Keratinocyte (primary cell): ENCODE measurements at regions not wholly inside any gene's neighbourhood (a gene's known extent, or its start where the extent isn't known, plus 50 kb on each side); places are given as distances from the start of the nearest gene placed in this dataset.

Experiments used
- DNase-seq: peaks from one replicate; pipeline ENCODE4 v3.0.0-alpha.2; 2011; ENCODE audit warnings: low read depth, missing footprints, low spot score
- FAIRE-seq: peaks from 2 replicates; lab custom pipeline; 2011; peaks lifted over from hg19 to GRCh38; lab: Jason Lieb, UNC
- H2AFZ ChIP-seq: 2 replicates; pipeline ENCODE4 v1.6.0; 2012; ENCODE audit warnings: low read length, control low read depth, inconsistent platforms; ENCODE audit not compliant: control insufficient read depth
- H3K27ac ChIP-seq: 2 replicates; pipeline ENCODE4 v1.5.1; 2011; ENCODE audit warnings: low read length; ENCODE audit not compliant: control insufficient read depth, insufficient read depth
- H3K27me3 ChIP-seq: 3 replicates; pipeline ENCODE4 v1.6.0; 2011; ENCODE audit warnings: low read length; ENCODE audit not compliant: control insufficient read depth, insufficient read depth; ENCODE audit errors: extremely low read depth
- H3K36me3 ChIP-seq, 2 experiments: 2 replicates in 1 of 2; 3 replicates in 1 of 2; pipeline ENCODE4 v1.5.1; 2011; ENCODE audit warnings: low read length in 2 of 2, mild to moderate bottlenecking in 1 of 2; ENCODE audit not compliant: control insufficient read depth in 2 of 2, insufficient read depth in 2 of 2; ENCODE audit errors: extremely low read depth in 1 of 2
- H3K4me1 ChIP-seq: 3 replicates; pipeline ENCODE4 v1.5.1; 2011; ENCODE audit warnings: low read length; ENCODE audit not compliant: control insufficient read depth, insufficient read depth; ENCODE audit errors: extremely low read depth
- H3K4me2 ChIP-seq: 3 replicates; pipeline ENCODE4 v1.6.0; 2011; ENCODE audit warnings: low read depth, low read length; ENCODE audit not compliant: control insufficient read depth, insufficient read depth; ENCODE audit errors: extremely low read depth
- H3K4me3 ChIP-seq, 3 experiments: fragments of 200-600 bp in 1 of 3; sonication (generic) in 1 of 3; 2 replicates in 2 of 3; 3 replicates in 1 of 3; pipeline ENCODE4 v1.5.1; 2011 to 2016; ENCODE audit warnings: low read length in 3 of 3, mild to moderate bottlenecking in 3 of 3, control low read depth in 2 of 3, inconsistent platforms in 1 of 3, low read depth in 1 of 3, mixed read lengths in 1 of 3, mixed run types in 1 of 3, moderate library complexity in 1 of 3; ENCODE audit not compliant: control insufficient read depth in 2 of 3, insufficient read depth in 2 of 3; ENCODE audit errors: extremely low read depth in 1 of 3
- H3K79me2 ChIP-seq: 2 replicates; pipeline ENCODE4 v1.6.0; 2012; ENCODE audit warnings: low read length; ENCODE audit not compliant: control insufficient read depth, insufficient read depth
- H3K9ac ChIP-seq: 3 replicates; pipeline ENCODE4 v1.6.0; 2011; ENCODE audit warnings: low read length; ENCODE audit not compliant: control insufficient read depth, insufficient read depth; ENCODE audit errors: extremely low read depth
- H3K9me1 ChIP-seq: 3 replicates; pipeline ENCODE4 v1.6.0; 2011; ENCODE audit warnings: low read length; ENCODE audit not compliant: control insufficient read depth, insufficient read depth; ENCODE audit errors: extremely low read depth
- H3K9me3 ChIP-seq: 2 replicates; pipeline ENCODE4 v1.5.1; 2012; ENCODE audit warnings: low read depth, low read length; ENCODE audit not compliant: control insufficient read depth
- H4K20me1 ChIP-seq: 3 replicates; pipeline ENCODE4 v1.6.0; 2011; ENCODE audit warnings: low read length; ENCODE audit not compliant: control insufficient read depth, insufficient read depth; ENCODE audit errors: extremely low read depth
- EZH2 ChIP-seq: IDR thresholded peaks from one replicate; pipeline ENCODE4 v1.6.1; 2012; ENCODE audit warnings: inconsistent platforms, mild to moderate bottlenecking, low read length, moderate library complexity
- dilution Hi-C: fragments of 300-500 bp; cut with MboI; formaldehyde crosslinking; loops from one replicate; pipeline ENCODE4 v1.7.0; 2020; ENCODE audit warnings: low sequenced_read_pairs; ENCODE audit not compliant: extremely low pct_ligation_motif_present
- TF ChIP-seq, protein P1 (sequence below), 3 experiments: IDR thresholded peaks in 1 of 3; conservative IDR thresholded peaks in 1 of 3; optimal IDR thresholded peaks in 1 of 3; 2 replicates in 2 of 3; 3 replicates in 1 of 3; pipeline versions ENCODE3 to v1.5.1; 2011; ENCODE audit warnings: low read length in 3 of 3, mild to moderate bottlenecking in 3 of 3, moderate library complexity in 2 of 3, control low read depth in 1 of 3, inconsistent platforms in 1 of 3; ENCODE audit not compliant: insufficient read depth in 2 of 3; ENCODE audit errors: extremely low read depth in 1 of 3

DNA sequence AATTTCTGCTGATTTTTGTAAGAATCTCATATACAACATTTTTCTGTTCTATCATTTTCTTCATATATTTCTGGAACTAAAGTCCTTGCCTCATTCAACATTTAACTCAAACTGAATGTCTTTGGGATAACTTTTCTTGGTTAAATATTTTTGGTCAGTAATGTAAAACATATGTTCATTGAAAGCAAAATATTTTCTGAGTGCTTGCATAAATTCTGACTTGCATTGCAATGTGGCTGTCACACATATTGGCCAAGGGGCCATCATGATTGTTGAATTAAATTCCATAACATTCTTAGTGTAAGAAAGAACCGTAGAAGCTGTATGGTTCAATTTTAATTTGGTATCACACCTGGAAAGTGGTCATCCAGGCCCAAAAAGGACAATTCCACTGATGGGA is 369.4 kb downstream of the GALC start:
- H3K27me3 ChIP-seq: no peaks in the 10 kb centered on the region
- H3K9me1 ChIP-seq: no peaks in the 10 kb centered on the region
- dilution Hi-C loops: no loop called here
- H4K20me1 ChIP-seq: no peaks in the 10 kb centered on the region
- H3K27ac ChIP-seq: no peak overlapping the region
- no peak overlapping the region for H3K4me2 ChIP-seq
- H3K4me1 ChIP-seq: no peaks in the 10 kb centered on the region
- no peak overlapping the region for H3K9ac ChIP-seq
- TF ChIP-seq EZH2: no peak
- TF ChIP-seq, protein P1, sequence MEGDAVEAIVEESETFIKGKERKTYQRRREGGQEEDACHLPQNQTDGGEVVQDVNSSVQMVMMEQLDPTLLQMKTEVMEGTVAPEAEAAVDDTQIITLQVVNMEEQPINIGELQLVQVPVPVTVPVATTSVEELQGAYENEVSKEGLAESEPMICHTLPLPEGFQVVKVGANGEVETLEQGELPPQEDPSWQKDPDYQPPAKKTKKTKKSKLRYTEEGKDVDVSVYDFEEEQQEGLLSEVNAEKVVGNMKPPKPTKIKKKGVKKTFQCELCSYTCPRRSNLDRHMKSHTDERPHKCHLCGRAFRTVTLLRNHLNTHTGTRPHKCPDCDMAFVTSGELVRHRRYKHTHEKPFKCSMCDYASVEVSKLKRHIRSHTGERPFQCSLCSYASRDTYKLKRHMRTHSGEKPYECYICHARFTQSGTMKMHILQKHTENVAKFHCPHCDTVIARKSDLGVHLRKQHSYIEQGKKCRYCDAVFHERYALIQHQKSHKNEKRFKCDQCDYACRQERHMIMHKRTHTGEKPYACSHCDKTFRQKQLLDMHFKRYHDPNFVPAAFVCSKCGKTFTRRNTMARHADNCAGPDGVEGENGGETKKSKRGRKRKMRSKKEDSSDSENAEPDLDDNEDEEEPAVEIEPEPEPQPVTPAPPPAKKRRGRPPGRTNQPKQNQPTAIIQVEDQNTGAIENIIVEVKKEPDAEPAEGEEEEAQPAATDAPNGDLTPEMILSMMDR (optimal IDR thresholded peaks at IDR 0.05 in 1 of 3, IDR thresholded peaks at IDR 0.05 in 1 of 3, conservative IDR thresholded peaks at IDR 0.05 in 1 of 3; ENCODE audit: extremely low read depth in 1 of 3, insufficient read depth in 2 of 3, low read length in 3 of 3): no peak
- DNase-seq (no peak), FAIRE-seq (no peak)
- no peak overlapping the region for H2AFZ ChIP-seq
- no peaks in the 10 kb centered on the region for H3K36me3 ChIP-seq
- H3K9me3 ChIP-seq: no peaks in the 10 kb centered on the region
- H3K79me2 ChIP-seq: no peaks in the 10 kb centered on the region
- H3K4me3 ChIP-seq: no peak overlapping the region

DNA sequence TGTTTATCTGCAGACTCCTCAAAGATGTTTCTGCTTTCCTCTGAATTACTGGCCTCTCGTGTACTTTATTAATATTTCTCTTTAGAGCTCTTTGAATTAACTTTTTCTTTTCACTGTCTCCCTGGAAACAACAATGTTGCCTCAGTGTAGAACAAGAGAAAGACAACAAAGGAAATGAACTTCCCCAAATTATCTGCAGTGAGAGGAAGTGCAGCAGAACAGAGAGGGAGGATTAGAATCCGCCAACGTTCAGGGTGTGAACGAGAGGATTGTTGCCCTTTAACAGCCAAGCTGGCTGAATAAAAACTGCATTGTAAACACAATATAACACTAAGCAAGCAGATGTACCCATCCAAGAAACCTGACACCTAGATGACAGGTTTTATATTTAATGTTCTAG is 375.9 kb downstream of the GALC start:
- Histone ChIP-seq H3K27me3 (no peaks in the 10 kb centered on the region), H3K9me1 (no peaks in the 10 kb centered on the region), H3K9me3 (no peaks in the 10 kb centered on the region), H3K27ac (no peak overlapping the region), H4K20me1 (no peaks in the 10 kb centered on the region), H3K4me3 (no peak overlapping the region), H3K4me2 (no peak overlapping the region), H3K4me1 (no peaks in the 10 kb centered on the region), H3K36me3 (no peaks in the 10 kb centered on the region), H3K79me2 (no peaks in the 10 kb centered on the region), H3K9ac (no peak overlapping the region), H2AFZ (no peak overlapping the region)
- no peak for FAIRE-seq
- TF ChIP-seq, protein P1 (optimal IDR thresholded peaks at IDR 0.05 in 1 of 3, IDR thresholded peaks at IDR 0.05 in 1 of 3, conservative IDR thresholded peaks at IDR 0.05 in 1 of 3; ENCODE audit: extremely low read depth in 1 of 3, insufficient read depth in 2 of 3, low read length in 3 of 3): no peak
- no peak for DNase-seq
- dilution Hi-C loops: no loop called here
